ENCODE measurements at regions not wholly inside any gene's neighbourhood (a gene's known extent, or its start where the extent isn't known, plus 50 kb on each side); places are given as distances from the start of the nearest gene placed in this dataset.

DNA sequence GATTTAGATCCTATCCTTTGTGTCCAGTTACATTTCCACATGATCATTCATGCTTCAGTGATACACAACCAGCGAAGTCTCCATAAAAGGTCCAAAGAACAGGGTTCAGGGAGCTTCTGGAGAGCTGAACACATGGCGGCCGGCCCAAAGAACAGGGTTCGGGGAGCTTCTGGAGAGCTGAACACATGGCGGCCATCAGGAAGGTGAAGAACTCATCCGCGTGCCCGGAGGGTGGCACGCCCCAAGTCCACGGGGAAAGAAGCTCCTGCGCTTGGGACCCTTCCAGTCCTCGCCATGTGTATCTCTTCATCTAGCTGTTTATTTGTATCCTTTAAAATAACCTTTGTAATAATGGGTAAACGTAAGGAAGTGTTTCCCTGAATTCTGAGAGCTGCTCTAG, 91.9 kb upstream of the FLRT2 start:
- no peak for DNase-seq (ENCODE audit: low spot score)

GRCh38 chr14:85438481-85438942, 91.4 kb upstream of the FLRT2 start:
- no peak for DNase-seq (ENCODE audit: low spot score)

GRCh38 chr14:85439696-85440328, 90.1 kb upstream of the FLRT2 start:
- no peak for DNase-seq (ENCODE audit: low spot score)

DNA sequence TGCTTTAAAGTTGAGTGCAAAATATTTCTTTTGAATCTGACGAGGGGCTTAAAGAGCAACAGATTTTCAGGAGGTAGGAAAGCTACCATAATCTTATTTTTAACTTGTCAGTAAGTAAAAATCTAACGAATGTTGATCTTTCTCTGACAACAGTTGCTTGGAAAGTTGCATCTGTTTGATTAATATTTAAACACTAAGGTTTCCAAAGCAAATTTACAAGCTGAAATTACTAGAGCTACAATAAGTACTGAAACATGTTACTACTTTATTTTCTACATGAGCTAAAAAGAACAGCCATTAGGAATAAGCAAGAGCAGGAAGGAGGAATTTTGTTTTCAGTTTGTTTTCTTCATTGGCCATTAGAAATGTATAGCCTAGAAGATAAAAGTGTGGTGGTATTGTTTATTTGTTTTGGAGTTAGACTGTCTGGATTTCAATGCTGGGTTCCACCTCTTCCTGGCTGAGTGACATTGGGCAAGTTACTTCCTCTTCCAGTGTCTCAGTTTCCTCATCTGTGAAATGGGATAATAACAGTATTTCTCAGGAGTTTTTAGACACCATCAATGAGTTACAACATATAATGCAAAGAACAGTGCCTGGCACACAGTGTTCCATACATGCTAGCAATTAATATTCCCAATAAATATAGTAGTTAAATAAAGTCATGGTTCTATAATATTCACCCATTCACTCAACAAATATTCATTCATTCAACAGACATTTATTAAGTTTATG, 87.9 kb upstream of the FLRT2 start:
- DNase-seq (ENCODE audit: low spot score), result no peak

DNA sequence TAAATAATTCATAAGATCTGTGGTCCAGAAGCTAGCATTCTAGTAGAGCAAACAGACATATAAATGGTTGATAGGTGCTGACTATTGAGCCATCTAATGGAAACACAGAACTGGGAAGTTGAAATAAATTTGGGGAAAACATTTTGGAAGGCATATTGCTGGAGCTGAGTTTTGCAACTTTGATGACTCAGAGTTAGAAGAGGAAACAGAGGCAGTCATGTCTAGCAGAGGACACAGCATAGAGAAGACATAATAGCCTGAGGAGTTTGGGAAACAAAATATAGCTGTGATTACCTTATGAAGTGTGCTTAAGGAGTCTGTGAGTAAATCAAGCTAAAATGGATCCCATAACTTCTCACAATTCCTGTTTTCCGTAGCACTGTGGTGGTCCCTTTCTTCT, 86.9 kb upstream of the FLRT2 start:
- no peak for DNase-seq (ENCODE audit: low spot score)

- no peak for DNase-seq (ENCODE audit: low spot score)
These were observed 85.3 kb upstream of the FLRT2 start for GRCh38 chr14:85444635-85445034.

DNA sequence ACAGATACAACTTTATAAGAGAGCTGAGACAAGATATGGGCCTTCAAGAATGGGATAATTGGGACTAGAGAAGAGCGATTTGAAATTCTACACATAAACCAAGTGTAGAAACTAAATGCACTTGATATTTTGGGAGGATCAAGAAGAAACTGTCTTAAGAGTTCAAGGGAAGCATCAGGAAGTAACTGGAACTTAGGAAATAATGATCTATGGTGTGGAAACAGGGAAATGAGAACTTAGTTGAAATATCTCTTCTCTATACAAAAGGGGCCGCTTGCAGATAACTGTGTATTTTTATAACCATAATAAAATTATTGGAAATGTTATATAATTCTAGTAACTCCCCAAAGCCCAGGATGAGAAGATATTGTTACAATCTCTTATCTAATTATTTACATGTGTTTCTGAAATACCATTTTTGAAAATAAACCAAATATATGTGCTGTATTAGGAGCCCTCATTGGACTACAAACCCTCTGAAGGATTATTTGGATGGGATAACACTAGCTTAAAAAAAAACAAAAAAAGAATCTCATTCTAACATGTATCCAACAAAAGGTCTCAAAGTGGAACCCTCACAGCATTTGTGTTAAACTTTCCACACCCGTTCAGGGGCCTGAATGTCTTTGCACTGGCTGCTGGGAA, 84.7 kb upstream of the FLRT2 start:
- no peak for DNase-seq (ENCODE audit: low spot score)

GRCh38 chr14:85447883-85448282, 82.1 kb upstream of the FLRT2 start:
- no peak for DNase-seq (ENCODE audit: low spot score)

GRCh38 chr14:85451421-85451820, 78.5 kb upstream of the FLRT2 start:
- DNase-seq (ENCODE audit: low spot score), result no peak

GRCh38 chr14:85453401-85454225, 76.3 kb upstream of the FLRT2 start:
- DNase-seq (ENCODE audit: low spot score), result no peak

GRCh38 chr14:85454226-85454813, 75.6 kb upstream of the FLRT2 start:
- DNase-seq (ENCODE audit: low spot score), result no peak

DNA sequence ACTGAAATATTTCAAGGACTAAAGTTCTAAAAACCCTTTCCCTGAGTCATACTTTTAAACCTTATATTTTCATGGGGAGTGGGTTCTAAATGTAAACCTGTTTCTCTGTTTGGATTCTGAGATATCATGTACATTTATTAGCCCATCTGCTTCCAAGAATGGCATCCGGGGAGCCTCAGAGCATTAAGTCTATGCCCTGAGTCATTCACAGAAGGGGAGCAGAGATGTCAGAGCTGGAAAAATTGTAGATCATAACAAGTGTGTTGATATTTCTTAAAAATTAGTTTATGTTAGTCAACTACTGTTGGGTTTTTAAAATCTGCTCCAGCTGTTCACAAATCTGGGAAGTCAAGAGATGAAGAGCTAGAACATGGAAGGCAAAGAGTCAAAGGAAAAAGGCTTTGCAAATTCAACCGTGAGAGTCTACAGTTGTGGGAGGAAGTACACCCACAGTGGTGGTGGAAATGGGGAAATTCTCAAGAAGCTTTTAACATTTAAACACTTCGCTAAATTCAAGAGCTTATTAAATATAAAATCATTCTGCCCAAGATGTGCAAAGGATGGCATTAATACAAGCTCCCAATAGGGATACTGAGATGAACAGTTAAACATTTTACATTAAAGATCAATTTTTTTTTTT, 70.5 kb upstream of the FLRT2 start:
- no peak for DNase-seq (ENCODE audit: low spot score)

DNA sequence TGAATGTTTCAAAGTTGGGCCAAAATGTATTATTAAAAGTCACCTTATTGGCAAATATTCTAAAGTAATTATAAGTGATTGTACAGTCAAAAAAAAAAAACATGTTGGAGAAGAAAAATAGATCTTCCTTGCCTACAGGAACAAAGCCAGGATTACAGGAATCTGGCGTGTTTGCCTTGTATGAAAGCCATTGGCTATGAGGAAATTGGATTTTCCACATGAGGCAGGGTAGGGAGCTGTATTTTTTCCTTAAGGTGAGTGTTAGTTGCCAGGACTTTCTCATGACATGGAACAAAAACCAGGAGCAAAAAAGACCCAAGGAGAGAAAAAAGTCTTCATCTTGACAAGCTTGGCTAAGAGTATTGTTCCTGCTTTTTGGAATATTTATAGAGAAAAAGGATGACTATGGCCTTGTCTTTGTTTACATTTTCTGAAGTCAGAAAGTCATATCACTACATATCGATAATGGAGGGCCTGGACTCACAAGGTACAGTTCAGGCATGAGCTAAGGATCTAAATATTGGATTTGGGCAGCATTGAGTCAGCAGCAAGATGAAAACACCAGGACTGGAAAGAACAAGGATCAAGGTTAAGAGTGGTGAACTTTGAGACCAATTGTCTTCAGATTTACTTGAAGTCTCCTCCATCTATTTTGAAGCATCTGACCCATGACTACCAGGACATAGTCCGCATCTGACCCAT, 68.4 kb upstream of the FLRT2 start:
- no peak for DNase-seq (ENCODE audit: low spot score)

DNA sequence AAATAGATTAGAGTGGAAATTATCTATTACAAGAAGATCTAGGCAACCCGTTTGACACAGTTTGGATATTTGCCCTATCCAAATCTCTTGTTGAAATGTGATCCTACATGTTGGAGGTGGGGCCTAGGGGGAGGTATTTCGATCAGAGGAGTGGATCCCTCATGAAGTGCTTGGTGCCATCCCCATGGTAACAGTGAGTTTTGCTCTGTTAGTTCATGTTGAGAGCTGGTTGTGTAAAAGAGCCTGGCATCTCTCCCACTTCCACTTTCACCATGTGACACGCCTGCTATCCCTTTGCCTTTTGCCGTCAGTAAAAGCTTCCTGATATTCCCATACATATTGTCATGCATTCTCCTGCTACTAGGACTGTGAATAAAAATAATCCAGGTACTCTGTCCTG, 66.4 kb upstream of the FLRT2 start:
- no peak for DNase-seq (ENCODE audit: low spot score)

DNA sequence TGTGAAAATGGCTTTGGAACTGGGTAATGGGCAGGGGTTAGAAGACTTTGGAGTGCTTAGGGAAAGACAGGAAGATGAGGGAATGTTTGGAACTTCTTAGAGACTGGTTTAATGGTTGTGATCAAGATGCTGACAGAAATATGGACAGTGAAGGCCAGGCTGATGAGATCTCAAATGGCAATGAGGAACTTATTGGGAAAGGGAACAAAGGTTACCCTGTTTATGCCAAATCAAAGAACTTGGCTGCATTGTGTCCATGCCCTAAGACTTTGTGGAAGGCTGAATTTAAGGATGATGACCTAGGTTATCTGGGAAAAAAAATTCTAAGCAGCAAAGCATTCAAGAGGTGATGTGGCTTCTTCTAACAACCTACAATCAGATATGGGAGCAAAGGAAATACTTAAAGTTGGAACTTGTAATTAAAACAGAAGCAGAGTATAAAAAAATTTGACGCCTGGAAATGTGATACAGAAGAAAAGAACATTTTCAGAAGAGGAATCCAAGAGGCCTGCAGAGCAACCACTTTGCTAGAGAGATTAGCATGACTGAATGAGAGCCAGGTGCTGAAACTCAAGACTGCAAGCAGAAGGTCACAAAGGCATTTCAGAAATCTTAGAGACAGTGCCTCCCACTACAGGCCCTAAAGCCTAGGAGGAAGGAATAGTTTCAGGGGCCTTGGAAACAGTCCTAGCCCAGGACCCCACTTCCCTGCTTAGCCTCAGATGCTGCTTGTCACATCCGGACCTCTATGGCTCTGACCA, 65.6 kb upstream of the FLRT2 start:
- no peak for DNase-seq (ENCODE audit: low spot score)

DNA sequence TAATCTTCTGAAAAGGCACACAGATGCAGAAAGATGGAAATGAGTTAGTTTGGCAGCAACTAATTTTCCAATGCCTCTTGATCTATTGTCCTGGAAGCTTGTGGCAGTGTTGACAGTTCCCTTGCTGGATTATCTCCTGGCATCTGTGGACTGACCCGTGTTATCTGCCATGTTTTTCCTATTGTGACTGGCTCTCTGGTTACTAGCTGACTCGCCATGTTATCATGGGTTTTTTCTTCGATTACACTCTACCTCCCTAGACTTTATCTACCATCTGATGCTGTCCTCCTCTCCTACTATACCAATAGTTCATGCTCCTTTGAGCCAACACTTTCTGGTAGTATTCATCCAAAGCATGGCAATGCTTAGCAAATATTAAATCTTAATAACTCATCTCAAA, 63.3 kb upstream of the FLRT2 start:
- DNase-seq (ENCODE audit: low spot score), result no peak

- no peak for DNase-seq (ENCODE audit: low spot score)
These were observed 61.1 kb upstream of the FLRT2 start for GRCh38 chr14:85468816-85469215.

GRCh38 chr14:85471156-85471555, 58.8 kb upstream of the FLRT2 start:
- no peak for DNase-seq (ENCODE audit: low spot score)

- no peak for DNase-seq (ENCODE audit: low spot score)
These were observed 58.2 kb upstream of the FLRT2 start for GRCh38 chr14:85471744-85472143.

GRCh38 chr14:85474431-85474830, 55.5 kb upstream of the FLRT2 start:
- no peak for DNase-seq (ENCODE audit: low spot score)
